Tibial nerve (tissue), 4 donors: ENCODE measurements at regions not wholly inside any gene's neighbourhood (a gene's known extent, or its start where the extent isn't known, plus 50 kb on each side); places are given as distances from the start of the nearest gene placed in this dataset.
"Not testable (repeated sequence)": the region's sequence is repeated elsewhere in the genome, so short reads cannot be mapped to it uniquely, and the experiment has no call there.

Source experiments
- DNase-seq, 2 donors: peaks; one replicate each; pipeline ENCODE4 v3.0.0-alpha.2; 2019; ENCODE audit warnings: low spot score in 2 of 2
- H3K27ac ChIP-seq, 4 donors: fragments of 200-600 bp; sonication (generic) in 3 of 4; one replicate each; pipeline ENCODE4 v1.5.1; 2017 to 2019; ENCODE audit warnings: mild to moderate bottlenecking in 1 of 4
- H3K27me3 ChIP-seq, 2 donors: fragments of 200-600 bp; sonication (generic) in 1 of 2; one replicate each; pipeline versions ENCODE4 v1.5.1 to v1.6.0; 2017 to 2019
- H3K36me3 ChIP-seq, 3 donors: fragments of 200-600 bp; sonication (generic); one replicate each; pipeline ENCODE4 v1.5.1; 2018 to 2019
- H3K4me1 ChIP-seq, 4 donors: fragments of 200-600 bp; sonication (generic) in 3 of 4; one replicate each; pipeline ENCODE4 v1.5.1; 2017 to 2019
- H3K4me3 ChIP-seq, 4 donors: fragments of 200-600 bp; sonication (generic) in 3 of 4; one replicate each; pipeline ENCODE4 v1.5.1; 2017 to 2019; ENCODE audit warnings: mild to moderate bottlenecking in 1 of 4, moderate library complexity in 1 of 4
- H3K9me3 ChIP-seq, 4 donors: fragments of 200-600 bp; sonication (generic) in 3 of 4; one replicate each; pipeline ENCODE4 v1.5.1; 2017 to 2019
- CTCF ChIP-seq, 5 experiments: fragments of 200-600 bp in 3 of 5; fragments of 450-650 bp in 2 of 5; sonication (generic) in 3 of 5; IDR thresholded peaks; one replicate each; pipeline ENCODE4 v1.5.1; 2016 to 2019; ENCODE audit warnings: antibody characterized with exemption in 5 of 5, mild to moderate bottlenecking in 3 of 5, moderate library complexity in 2 of 5
- EP300 ChIP-seq, 2 donors: sonication (generic); formaldehyde crosslinking; IDR thresholded peaks; one replicate each; pipeline ENCODE4 v1.6.1; 2017; ENCODE audit warnings: antibody characterized with exemption in 2 of 2, mild to moderate bottlenecking in 1 of 2
- POLR2A ChIP-seq, 2 donors: fragments of 450-650 bp; IDR thresholded peaks; one replicate each; pipeline ENCODE4 v1.6.1; 2017; ENCODE audit warnings: antibody characterized with exemption in 2 of 2, mild to moderate bottlenecking in 2 of 2, moderate library complexity in 2 of 2
- WGBS, 2 donors: methylation state at CpG; one replicate each; pipeline ENCODE4 v1.1.5; 2018; 5-methylcytosine and 5-hydroxymethylcytosine counted together

GRCh38 chr17:47057830-47058229, 78.8 kb upstream of the RPRML start:
- peaks cover 0 to 38% (median 6%) of the 10 kb centered on the region in 3 donors for H3K36me3 ChIP-seq
- H3K9me3 ChIP-seq = no peaks in the 10 kb centered on the region
- no peak overlapping the region for H3K27ac ChIP-seq
- TF ChIP-seq CTCF (IDR thresholded peaks at IDR 0.05) = no peak
- no peak for TF ChIP-seq POLR2A (IDR thresholded peaks at IDR 0.05)
- TF ChIP-seq EP300 (IDR thresholded peaks at IDR 0.05) = no peak
- no peak for DNase-seq
- 56 to 63% methylated on average over 4 to 5 of the region's 5 CpGs for WGBS, 2 donors
- H3K4me3 ChIP-seq = no peak overlapping the region
- no peaks in the 10 kb centered on the region for H3K27me3 ChIP-seq
- no peaks in the 10 kb centered on the region for H3K4me1 ChIP-seq

GRCh38 chr17:47057279-47057678, 78.2 kb upstream of the RPRML start:
- WGBS, 2 donors = 93 to 100% methylated on average over 12 to 14 of the region's 31 CpGs
- H3K4me3 ChIP-seq, H3K4me1 ChIP-seq, DNase-seq, H3K9me3 ChIP-seq, H3K27me3 ChIP-seq, H3K27ac ChIP-seq: not testable (repeated sequence)
- H3K36me3 ChIP-seq = peaks cover 0 to 44% (median 6%) of the 10 kb centered on the region in 3 donors

GRCh38 chr17:47056687-47057086, 77.6 kb upstream of the RPRML start:
- WGBS, 2 donors = 66 to 91% methylated on average over 6 to 9 of the region's 9 CpGs
- not testable (repeated sequence) for H3K4me1 ChIP-seq, DNase-seq, H3K27ac ChIP-seq, H3K9me3 ChIP-seq, H3K4me3 ChIP-seq, H3K27me3 ChIP-seq
- H3K36me3 ChIP-seq = peaks cover 0 to 46% (median 6%) of the 10 kb centered on the region in 3 donors
